Lower lobe of right lung (tissue), 2 donors: ENCODE measurements at regions not wholly inside any gene's neighbourhood (a gene's known extent, or its start where the extent isn't known, plus 50 kb on each side); places are given as distances from the start of the nearest gene placed in this dataset.
A peak's percentile ranks its signal among the peaks of the same experiment; 100 is the strongest.

ENCODE experiments used
- ATAC-seq, 2 donors: fragments of 200-7000 bp; cut with Tn5 transposase; one replicate each; pipeline ENCODE4 v1.9.1; 2020 to 2022; ENCODE audit warnings: mild to moderate bottlenecking in 2 of 2, moderate library complexity in 2 of 2
- DNase-seq: peaks from one replicate; pipeline ENCODE4 v3.0.0-alpha.2; 2020
- H3K27ac ChIP-seq: fragments of 200-600 bp; one replicate; pipeline ENCODE4 v1.8.0; 2022
- H3K27me3 ChIP-seq: fragments of 200-600 bp; one replicate; pipeline ENCODE4 v1.8.0; 2022; ENCODE audit warnings: low read depth
- H3K36me3 ChIP-seq: fragments of 200-600 bp; one replicate; pipeline ENCODE4 v1.8.0; 2022; ENCODE audit warnings: mild to moderate bottlenecking
- H3K4me1 ChIP-seq: fragments of 200-600 bp; one replicate; pipeline ENCODE4 v1.8.0; 2022
- H3K4me3 ChIP-seq: fragments of 200-600 bp; one replicate; pipeline ENCODE4 v1.8.0; 2022; ENCODE audit warnings: mild to moderate bottlenecking
- H3K9me3 ChIP-seq: fragments of 200-600 bp; one replicate; pipeline ENCODE4 v1.8.0; 2022
- CTCF ChIP-seq: fragments of 200-600 bp; IDR thresholded peaks from one replicate; pipeline ENCODE4 v1.8.0; 2022; ENCODE audit warnings: antibody characterized with exemption, mild to moderate bottlenecking
- intact Hi-C: fragments of 100-400 bp; cut with DNase I; formaldehyde crosslinking; loops from one replicate; pipeline ENCODE4 v1.11.0; 2022
- donor health status: DM: no; HTN: yes; CAD: no; lungs with severe emphysema.

- no peak overlapping the region for H3K27ac ChIP-seq
- no peak for TF ChIP-seq CTCF
- ATAC-seq (peak in 1 of 2 donors; percentile 27), DNase-seq (no peak)
- intact Hi-C loops: no loop called here
- no peaks in the 10 kb centered on the region for H3K4me1 ChIP-seq
- H3K36me3 ChIP-seq: no peaks in the 10 kb centered on the region
- no peaks in the 10 kb centered on the region for H3K27me3 ChIP-seq
- H3K9me3 ChIP-seq: peaks cover 16% of the 10 kb centered on the region
- no peak overlapping the region for H3K4me3 ChIP-seq
Measured at GRCh38 chr9:129514891-129515290, 106.0 kb downstream of the C9orf50 start.

DNA sequence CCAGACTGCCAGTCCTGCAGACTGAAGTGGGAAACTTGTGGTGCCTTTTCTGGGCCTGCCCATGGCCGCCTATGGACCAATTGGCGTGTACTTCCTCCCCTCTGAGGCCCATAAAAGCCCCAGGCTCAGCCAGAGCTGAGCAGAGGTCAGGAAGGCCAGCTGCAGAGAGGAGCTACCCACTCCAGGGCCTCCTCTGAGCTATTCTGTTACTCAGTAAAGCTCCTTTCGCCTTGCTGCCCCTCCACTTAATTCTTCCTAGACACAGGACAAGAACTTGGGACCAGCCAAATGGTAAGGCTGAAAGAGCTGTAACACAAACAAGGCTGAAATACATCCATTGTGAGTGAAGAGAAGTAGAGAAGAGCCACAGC is 106.4 kb downstream of the C9orf50 start:
- peaks cover 16% of the 10 kb centered on the region for H3K9me3 ChIP-seq
- TF ChIP-seq CTCF: no peak
- H3K27me3 ChIP-seq: no peaks in the 10 kb centered on the region
- intact Hi-C loops: no loop called here
- H3K36me3 ChIP-seq: no peaks in the 10 kb centered on the region
- H3K27ac ChIP-seq: no peak overlapping the region
- ATAC-seq (no peak), DNase-seq (no peak)
- H3K4me3 ChIP-seq: no peak overlapping the region
- H3K4me1 ChIP-seq: no peaks in the 10 kb centered on the region

DNA sequence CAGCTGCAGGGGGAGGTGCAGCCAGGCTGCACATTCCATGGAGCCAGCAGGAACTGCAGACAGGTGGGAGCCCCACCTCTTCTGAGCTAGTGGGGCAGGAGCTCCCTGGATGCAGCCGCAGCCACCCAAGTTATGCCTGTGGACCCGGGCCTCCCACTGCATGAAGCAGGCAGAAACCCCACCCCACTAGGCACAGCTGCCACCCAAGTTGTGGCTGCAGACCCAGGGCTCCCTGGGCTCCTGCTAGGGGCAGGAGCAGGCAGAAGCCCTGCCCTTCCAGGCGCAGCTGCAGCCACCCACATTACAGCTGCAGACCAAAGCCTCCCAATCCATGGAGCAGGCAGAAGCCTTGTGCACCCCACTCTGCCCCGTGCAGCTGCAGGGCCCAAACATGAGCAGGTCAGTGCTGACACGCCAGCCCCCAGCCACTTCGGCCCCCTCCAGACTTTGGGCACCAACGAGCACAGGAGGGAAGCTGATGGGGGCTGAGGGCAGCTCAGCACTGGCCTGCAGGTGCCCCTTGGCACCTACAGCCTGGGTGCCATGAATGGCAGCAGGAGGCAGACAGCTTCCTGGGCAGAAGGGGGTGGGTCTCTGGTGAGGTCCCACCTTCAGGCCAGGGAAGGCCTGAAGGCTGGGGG is 106.9 kb downstream of the C9orf50 start:
- no peak for TF ChIP-seq CTCF
- DNase-seq (no peak), ATAC-seq (no peak)

DNA sequence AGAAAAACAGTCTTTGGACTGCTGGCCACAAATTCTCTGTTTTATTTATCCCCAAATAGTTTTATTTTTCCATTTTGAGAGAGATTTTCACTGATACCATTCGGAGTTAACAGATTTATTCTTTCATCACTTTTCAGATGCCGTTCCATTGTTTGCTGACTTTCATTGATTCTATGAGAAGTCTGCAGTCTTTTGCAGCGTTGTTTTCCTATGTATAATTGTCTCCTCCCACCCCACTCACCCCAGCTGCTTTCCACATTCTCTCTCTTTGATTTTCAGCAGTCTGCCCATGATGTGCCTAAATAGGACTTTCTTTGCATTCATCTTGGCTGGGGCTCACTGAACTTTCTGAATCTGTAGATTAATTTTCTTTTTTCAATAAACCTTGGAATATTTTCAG is 107.6 kb downstream of the C9orf50 start:
- TF ChIP-seq CTCF: no peak
- DNase-seq: no peak
- no peaks in the 10 kb centered on the region for H3K27me3 ChIP-seq
- H3K4me1 ChIP-seq: no peaks in the 10 kb centered on the region
- no peaks in the 10 kb centered on the region for H3K36me3 ChIP-seq
- peaks cover 15% of the 10 kb centered on the region for H3K9me3 ChIP-seq
- no peak overlapping the region for H3K27ac ChIP-seq
- ATAC-seq: no peak
- intact Hi-C loops: no loop called here
- H3K4me3 ChIP-seq: no peak overlapping the region

More for the DNA sequence above, 106.9 kb downstream of the C9orf50 start:
- Histone ChIP-seq H3K27me3 (no peaks in the 10 kb centered on the region), H3K4me1 (no peaks in the 10 kb centered on the region), H3K27ac (no peak overlapping the region), H3K36me3 (no peaks in the 10 kb centered on the region), H3K9me3 (peaks cover 16% of the 10 kb centered on the region), H3K4me3 (no peak overlapping the region)
- intact Hi-C loops: no loop called here

- Histone ChIP-seq H3K4me3 (no peak overlapping the region), H3K4me1 (no peaks in the 10 kb centered on the region), H3K27me3 (no peaks in the 10 kb centered on the region), H3K27ac (no peak overlapping the region), H3K9me3 (peaks cover 8% of the 10 kb centered on the region), H3K36me3 (no peaks in the 10 kb centered on the region)
- ATAC-seq (no peak), DNase-seq (no peak)
- TF ChIP-seq CTCF: no peak
- intact Hi-C loops: no loop called here
Measured at GRCh38 chr9:129511285-129511900, 109.5 kb downstream of the C9orf50 start.
